Ishikawa (cell line): ENCODE measurements at regions not wholly inside any gene's neighbourhood (a gene's known extent, or its start where the extent isn't known, plus 50 kb on each side); places are given as distances from the start of the nearest gene placed in this dataset.

Experiments used
- CEBPB ChIP-seq: IDR thresholded peaks from 2 replicates; pipeline ENCODE4 v1.6.1; 2012
- CREB1 ChIP-seq: IDR thresholded peaks from 2 replicates; pipeline ENCODE4 v1.6.1; 2012; ENCODE audit warnings: low read depth
- EGR1 ChIP-seq: IDR thresholded peaks from 2 replicates; pipeline ENCODE4 v1.6.1; 2012
- EP300 ChIP-seq: IDR thresholded peaks from 2 replicates; pipeline ENCODE4 v1.6.1; 2012; ENCODE audit warnings: borderline replicate concordance
- FOXM1 ChIP-seq: IDR thresholded peaks from 2 replicates; pipeline ENCODE4 v1.6.1; 2012; ENCODE audit warnings: low read depth, borderline replicate concordance
- NFIC ChIP-seq: IDR thresholded peaks from 2 replicates; pipeline ENCODE4 v1.6.1; 2012
- RAD21 ChIP-seq: IDR thresholded peaks from 2 replicates; pipeline ENCODE4 v1.6.1; 2012; ENCODE audit warnings: low read depth
- TAF1 ChIP-seq: IDR thresholded peaks from 2 replicates; pipeline ENCODE4 v1.6.1; 2012; ENCODE audit warnings: low read depth, mild to moderate bottlenecking
- TCF12 ChIP-seq: IDR thresholded peaks from 2 replicates; pipeline ENCODE4 v1.6.1; 2012; ENCODE audit warnings: low read depth
- TEAD4 ChIP-seq: IDR thresholded peaks from 2 replicates; pipeline ENCODE4 v1.6.1; 2012
- USF1 ChIP-seq: IDR thresholded peaks from 2 replicates; pipeline ENCODE4 v1.6.1; 2012
- YY1 ChIP-seq: IDR thresholded peaks from 2 replicates; pipeline ENCODE4 v1.6.1; 2012; ENCODE audit warnings: low read depth
- ZBTB7A ChIP-seq: IDR thresholded peaks from 2 replicates; pipeline ENCODE4 v1.6.1; 2012; ENCODE audit warnings: low read depth
- TF ChIP-seq, protein P1 (sequence below): IDR thresholded peaks from 2 replicates; pipeline ENCODE4 v1.6.1; 2012; ENCODE audit warnings: low read depth, mild to moderate bottlenecking
- TF ChIP-seq, protein P2 (sequence below): IDR thresholded peaks from 2 replicates; pipeline ENCODE4 v1.6.1; 2012

DNA sequence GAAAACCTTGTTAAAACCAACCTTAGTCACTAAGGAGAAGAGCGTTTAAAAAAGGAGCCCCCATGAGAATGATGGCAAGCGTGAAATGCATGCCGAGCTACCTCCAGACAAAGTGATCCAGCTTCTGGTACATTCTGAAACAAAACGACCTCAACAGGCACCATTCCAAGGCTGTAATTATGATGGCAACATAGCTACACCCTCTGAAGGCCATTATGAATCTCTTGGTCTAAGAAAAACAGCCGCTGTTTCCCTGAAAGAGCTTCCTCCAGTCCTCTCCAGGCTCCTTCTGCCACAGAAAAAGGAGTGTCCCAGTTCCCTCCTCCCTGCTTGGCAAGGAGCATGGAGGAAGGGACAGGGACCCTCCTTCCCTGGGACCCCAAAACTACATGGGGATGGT lies 50.0 kb upstream of the ABLIM1 start:
- TF ChIP-seq, protein P1, sequence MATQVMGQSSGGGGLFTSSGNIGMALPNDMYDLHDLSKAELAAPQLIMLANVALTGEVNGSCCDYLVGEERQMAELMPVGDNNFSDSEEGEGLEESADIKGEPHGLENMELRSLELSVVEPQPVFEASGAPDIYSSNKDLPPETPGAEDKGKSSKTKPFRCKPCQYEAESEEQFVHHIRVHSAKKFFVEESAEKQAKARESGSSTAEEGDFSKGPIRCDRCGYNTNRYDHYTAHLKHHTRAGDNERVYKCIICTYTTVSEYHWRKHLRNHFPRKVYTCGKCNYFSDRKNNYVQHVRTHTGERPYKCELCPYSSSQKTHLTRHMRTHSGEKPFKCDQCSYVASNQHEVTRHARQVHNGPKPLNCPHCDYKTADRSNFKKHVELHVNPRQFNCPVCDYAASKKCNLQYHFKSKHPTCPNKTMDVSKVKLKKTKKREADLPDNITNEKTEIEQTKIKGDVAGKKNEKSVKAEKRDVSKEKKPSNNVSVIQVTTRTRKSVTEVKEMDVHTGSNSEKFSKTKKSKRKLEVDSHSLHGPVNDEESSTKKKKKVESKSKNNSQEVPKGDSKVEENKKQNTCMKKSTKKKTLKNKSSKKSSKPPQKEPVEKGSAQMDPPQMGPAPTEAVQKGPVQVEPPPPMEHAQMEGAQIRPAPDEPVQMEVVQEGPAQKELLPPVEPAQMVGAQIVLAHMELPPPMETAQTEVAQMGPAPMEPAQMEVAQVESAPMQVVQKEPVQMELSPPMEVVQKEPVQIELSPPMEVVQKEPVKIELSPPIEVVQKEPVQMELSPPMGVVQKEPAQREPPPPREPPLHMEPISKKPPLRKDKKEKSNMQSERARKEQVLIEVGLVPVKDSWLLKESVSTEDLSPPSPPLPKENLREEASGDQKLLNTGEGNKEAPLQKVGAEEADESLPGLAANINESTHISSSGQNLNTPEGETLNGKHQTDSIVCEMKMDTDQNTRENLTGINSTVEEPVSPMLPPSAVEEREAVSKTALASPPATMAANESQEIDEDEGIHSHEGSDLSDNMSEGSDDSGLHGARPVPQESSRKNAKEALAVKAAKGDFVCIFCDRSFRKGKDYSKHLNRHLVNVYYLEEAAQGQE, result no peak
- TF ChIP-seq FOXM1 (no peak), USF1 (no peak), ZBTB7A (no peak), CEBPB (no peak), TEAD4 (no peak), CREB1 (no peak), RAD21 (no peak), EGR1 (no peak), TAF1 (no peak), EP300 (no peak), YY1 (no peak), TCF12 (no peak), NFIC (no peak)
- TF ChIP-seq, protein P2, sequence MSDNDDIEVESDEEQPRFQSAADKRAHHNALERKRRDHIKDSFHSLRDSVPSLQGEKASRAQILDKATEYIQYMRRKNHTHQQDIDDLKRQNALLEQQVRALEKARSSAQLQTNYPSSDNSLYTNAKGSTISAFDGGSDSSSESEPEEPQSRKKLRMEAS, result no peak

DNA sequence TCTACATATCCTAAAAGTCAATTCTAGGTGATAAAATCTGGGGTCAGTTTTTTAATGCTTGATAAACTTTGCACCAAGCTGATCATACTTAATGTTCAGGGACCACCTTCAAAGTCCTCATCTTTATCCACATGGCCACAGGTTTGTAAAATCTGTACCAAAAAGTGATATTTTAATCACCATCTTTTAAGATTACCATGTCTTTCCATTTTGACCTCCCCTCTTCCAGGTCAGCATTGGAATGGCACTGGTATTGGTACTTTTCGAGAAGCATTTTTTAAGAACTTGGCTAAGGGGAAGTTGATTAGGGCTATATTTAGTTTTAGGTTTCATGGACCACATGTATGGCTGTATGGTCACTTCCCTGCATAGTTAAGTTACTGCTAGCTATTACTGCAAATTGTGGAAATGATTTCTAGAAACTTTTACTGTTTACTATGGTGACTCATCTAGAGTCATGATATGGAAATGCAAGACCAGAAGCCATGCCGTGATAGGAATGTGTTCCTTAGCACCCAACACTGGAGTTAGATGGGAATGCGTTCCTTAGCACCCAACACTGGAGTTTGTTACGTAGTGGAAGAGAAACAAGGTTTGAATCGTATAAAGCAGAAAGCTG lies 50.8 kb upstream of the ABLIM1 start:
- TF ChIP-seq USF1 (no peak), FOXM1 (no peak), EP300 (no peak; the same call in 1 of the 2 replicates), TAF1 (no peak), NFIC (no peak), CEBPB (no peak), TCF12 (no peak), CREB1 (no peak), ZBTB7A (no peak), YY1 (no peak), EGR1 (no peak), TEAD4 (peak; percentile 49; the same call in 1 of the 2 replicates), RAD21 (no peak)
- TF ChIP-seq, protein P1, result no peak
- TF ChIP-seq, protein P2, result peak; percentile 20

DNA sequence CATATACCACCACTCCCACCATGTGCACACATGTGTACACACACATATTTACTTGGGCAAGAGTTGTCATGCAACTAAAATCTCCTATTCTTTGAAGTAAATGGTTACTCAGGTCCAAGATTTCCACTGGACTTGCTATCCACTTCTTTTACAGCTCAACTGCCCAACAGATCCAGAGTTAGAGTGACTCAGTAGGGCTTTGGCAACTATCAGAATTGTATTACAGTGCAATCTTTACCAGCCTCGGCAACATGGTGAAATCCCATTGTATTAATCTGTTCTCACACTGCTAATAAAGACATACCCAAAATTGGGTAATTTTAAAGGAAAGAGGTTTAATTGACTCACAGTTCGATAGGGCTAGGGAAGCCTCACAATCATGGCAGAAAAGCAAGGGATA lies 51.9 kb upstream of the ABLIM1 start:
- TF ChIP-seq, protein P1, result no peak
- no peak for TF ChIP-seq CREB1
- TF ChIP-seq CEBPB, result no peak

- TF ChIP-seq, protein P1, result no peak
- TF ChIP-seq CEBPB (no peak), TEAD4 (no peak), USF1 (no peak), TAF1 (no peak), TCF12 (no peak), FOXM1 (no peak), EP300 (no peak), ZBTB7A (no peak), CREB1 (no peak), NFIC (no peak), RAD21 (no peak), EGR1 (no peak), YY1 (no peak)
- TF ChIP-seq, protein P2, result no peak
Observed at GRCh38 chr10:114711176-114711868, 53.2 kb upstream of the ABLIM1 start.
